Calu3 (cell line): ENCODE measurements at regions not wholly inside any gene's neighbourhood (a gene's known extent, or its start where the extent isn't known, plus 50 kb on each side); places are given as distances from the start of the nearest gene placed in this dataset.

Experiments used
- BruUV-seq: library from RNA; stranded (reverse); fragments of 400-500 nt; replicated peaks from 2 replicates; lab custom pipeline; 2021; lab: Mats Ljungman, UMichigan
- CTCF ChIA-PET: fragments of 300-600 bp; sonication (Branson Sonifier 250); formaldehyde crosslinking; loops from one replicate; lab custom pipeline; 2022; ENCODE audit warnings: antibody characterized with exemption; lab: Charles Lee
- DNase-seq: peaks from one replicate; pipeline ENCODE4 v3.0.0; 2022
- H3K27ac Mint-ChIP-seq: one replicate; pipeline ENCODE4 v1.8.0; 2022; ENCODE audit warnings: mixed read lengths; ENCODE audit not compliant: unreplicated experiment
- H3K27me3 Mint-ChIP-seq: one replicate; pipeline ENCODE4 v1.8.0; 2022; ENCODE audit warnings: mixed read lengths; ENCODE audit not compliant: unreplicated experiment
- H3K36me3 Mint-ChIP-seq: one replicate; pipeline ENCODE4 v1.8.0; 2022; ENCODE audit warnings: mild to moderate bottlenecking, moderate library complexity, mixed read lengths; ENCODE audit not compliant: insufficient read depth, unreplicated experiment
- H3K4me1 Mint-ChIP-seq: one replicate; pipeline ENCODE4 v1.8.0; 2022; ENCODE audit warnings: mild to moderate bottlenecking, low read depth, mixed read lengths; ENCODE audit not compliant: unreplicated experiment
- H3K4me3 Mint-ChIP-seq: one replicate; pipeline ENCODE4 v1.8.0; 2022; ENCODE audit warnings: mild to moderate bottlenecking, low read depth, moderate library complexity, mixed read lengths; ENCODE audit not compliant: unreplicated experiment
- H3K9me3 Mint-ChIP-seq: one replicate; pipeline ENCODE4 v1.8.0; 2022; ENCODE audit warnings: low read depth, mixed read lengths; ENCODE audit not compliant: unreplicated experiment
- intact Hi-C: fragments of 100-400 bp; cut with micrococcal nuclease; formaldehyde crosslinking; loops from one replicate; pipeline ENCODE4 v1.10.0; 2022; ENCODE audit not compliant: unreplicated experiment
- TF ChIP-seq, protein P1 (sequence below): fragments of 200-600 bp; IDR thresholded peaks from one replicate; pipeline ENCODE4 v1.8.0; 2022; ENCODE audit warnings: antibody characterized with exemption; ENCODE audit not compliant: unreplicated experiment

- Mint-ChIP-seq H3K27me3 (peaks cover 18% of the 10 kb centered on the region), H3K27ac (no peak overlapping the region), H3K9me3 (no peaks in the 10 kb centered on the region), H3K36me3 (no peaks in the 10 kb centered on the region), H3K4me3 (no peak overlapping the region), H3K4me1 (no peaks in the 10 kb centered on the region)
- no peak for DNase-seq
- no TSS peak for BruUV-seq
- TF ChIP-seq, protein P1, sequence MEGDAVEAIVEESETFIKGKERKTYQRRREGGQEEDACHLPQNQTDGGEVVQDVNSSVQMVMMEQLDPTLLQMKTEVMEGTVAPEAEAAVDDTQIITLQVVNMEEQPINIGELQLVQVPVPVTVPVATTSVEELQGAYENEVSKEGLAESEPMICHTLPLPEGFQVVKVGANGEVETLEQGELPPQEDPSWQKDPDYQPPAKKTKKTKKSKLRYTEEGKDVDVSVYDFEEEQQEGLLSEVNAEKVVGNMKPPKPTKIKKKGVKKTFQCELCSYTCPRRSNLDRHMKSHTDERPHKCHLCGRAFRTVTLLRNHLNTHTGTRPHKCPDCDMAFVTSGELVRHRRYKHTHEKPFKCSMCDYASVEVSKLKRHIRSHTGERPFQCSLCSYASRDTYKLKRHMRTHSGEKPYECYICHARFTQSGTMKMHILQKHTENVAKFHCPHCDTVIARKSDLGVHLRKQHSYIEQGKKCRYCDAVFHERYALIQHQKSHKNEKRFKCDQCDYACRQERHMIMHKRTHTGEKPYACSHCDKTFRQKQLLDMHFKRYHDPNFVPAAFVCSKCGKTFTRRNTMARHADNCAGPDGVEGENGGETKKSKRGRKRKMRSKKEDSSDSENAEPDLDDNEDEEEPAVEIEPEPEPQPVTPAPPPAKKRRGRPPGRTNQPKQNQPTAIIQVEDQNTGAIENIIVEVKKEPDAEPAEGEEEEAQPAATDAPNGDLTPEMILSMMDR = no peak
- intact Hi-C loops = no loop called here
- CTCF ChIA-PET = no interaction called here
These were observed 128.1 kb downstream of the MAF start for GRCh38 chr16:79472426-79472825.

- Mint-ChIP-seq H3K4me1 (no peaks in the 10 kb centered on the region), H3K9me3 (no peaks in the 10 kb centered on the region), H3K27ac (no peak overlapping the region), H3K36me3 (no peaks in the 10 kb centered on the region), H3K4me3 (no peak overlapping the region), H3K27me3 (peaks cover 18% of the 10 kb centered on the region)
- CTCF ChIA-PET = no interaction called here
- intact Hi-C loops = no loop called here
- no TSS peak for BruUV-seq
- TF ChIP-seq, protein P1 = no peak
- DNase-seq = no peak
These were observed 130.5 kb downstream of the MAF start for GRCh38 chr16:79469999-79470398.

DNA sequence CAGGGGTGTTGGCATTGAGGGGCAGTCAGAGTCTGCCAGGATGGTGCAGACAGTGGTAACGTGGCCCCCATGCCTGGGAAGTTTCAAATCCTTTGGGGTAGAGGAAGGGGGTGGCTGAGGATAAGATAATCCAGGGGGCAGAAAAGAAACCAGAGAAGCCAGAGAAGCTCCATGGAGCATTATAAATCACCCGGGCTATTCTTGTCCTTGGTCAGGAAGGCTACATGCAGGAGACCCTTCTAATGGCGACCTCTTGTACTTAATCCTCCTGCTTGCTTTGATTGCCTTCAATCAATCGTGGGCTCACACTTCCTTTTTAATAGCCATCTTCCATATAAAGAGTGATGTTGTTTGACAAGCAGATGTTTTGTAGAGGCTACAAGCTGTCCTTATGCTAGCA, 131.9 kb downstream of the MAF start:
- TF ChIP-seq, protein P1 = no peak
- H3K4me3 Mint-ChIP-seq = no peak overlapping the region
- CTCF ChIA-PET = no interaction called here
- intact Hi-C loops = no loop called here
- no TSS peak for BruUV-seq
- H3K27ac Mint-ChIP-seq = no peak overlapping the region
- H3K9me3 Mint-ChIP-seq = no peaks in the 10 kb centered on the region
- H3K36me3 Mint-ChIP-seq = no peaks in the 10 kb centered on the region
- H3K4me1 Mint-ChIP-seq = no peaks in the 10 kb centered on the region
- peaks cover 18% of the 10 kb centered on the region for H3K27me3 Mint-ChIP-seq
- no peak for DNase-seq

DNA sequence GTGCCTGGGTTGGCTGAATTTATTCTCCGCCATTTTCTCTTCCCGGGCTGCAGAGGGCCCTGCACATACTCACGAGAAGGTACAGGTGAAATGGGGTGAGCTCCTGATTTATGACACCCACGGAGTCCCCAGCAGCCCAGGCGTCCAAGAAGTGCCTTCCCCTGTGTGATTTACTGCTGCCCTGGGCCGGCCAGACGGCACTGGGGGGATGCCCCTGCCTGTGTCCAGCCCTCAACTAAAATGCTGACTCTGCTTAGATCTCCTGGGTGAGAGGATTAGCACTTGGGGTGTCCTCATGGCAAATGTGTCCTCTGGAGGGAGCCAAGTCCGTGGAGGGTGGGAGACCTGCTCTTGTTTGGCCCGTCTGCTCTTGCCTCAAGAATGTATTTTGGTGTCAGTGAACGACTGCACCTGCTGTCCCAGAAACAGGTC, 132.4 kb downstream of the MAF start:
- Mint-ChIP-seq H3K27me3 (peaks cover 14% of the 10 kb centered on the region), H3K27ac (no peak overlapping the region), H3K36me3 (no peaks in the 10 kb centered on the region), H3K4me3 (no peak overlapping the region), H3K9me3 (no peaks in the 10 kb centered on the region), H3K4me1 (no peaks in the 10 kb centered on the region)
- no TSS peak for BruUV-seq
- TF ChIP-seq, protein P1 = no peak
- CTCF ChIA-PET = no interaction called here
- no peak for DNase-seq
- intact Hi-C loops = no loop called here
